Gastroesophageal sphincter (tissue), 3 donors: ENCODE measurements at regions not wholly inside any gene's neighbourhood (a gene's known extent, or its start where the extent isn't known, plus 50 kb on each side); places are given as distances from the start of the nearest gene placed in this dataset.

Experiments
- EP300 ChIP-seq: sonication (generic); formaldehyde crosslinking; IDR thresholded peaks from one replicate; pipeline ENCODE4 v1.6.1; 2017; ENCODE audit warnings: antibody characterized with exemption, mild to moderate bottlenecking
- POLR2A ChIP-seq, 2 donors: fragments of 450-650 bp; IDR thresholded peaks; one replicate each; pipeline ENCODE4 v1.6.1; 2017; ENCODE audit warnings: antibody characterized with exemption in 2 of 2, mild to moderate bottlenecking in 2 of 2, moderate library complexity in 1 of 2
- POLR2AphosphoS5 ChIP-seq: sonication (generic); formaldehyde crosslinking; IDR thresholded peaks from one replicate; pipeline ENCODE4 v1.6.1; 2017; ENCODE audit warnings: antibody characterized with exemption
- TF ChIP-seq, protein P1 (sequence below), 4 experiments: fragments of 200-600 bp in 2 of 4; fragments of 450-650 bp in 2 of 4; sonication (generic) in 1 of 4; IDR thresholded peaks; one replicate each; pipeline ENCODE4 v1.5.1; 2017 to 2019; ENCODE audit warnings: antibody characterized with exemption in 4 of 4, mild to moderate bottlenecking in 2 of 4, moderate library complexity in 2 of 4

DNA sequence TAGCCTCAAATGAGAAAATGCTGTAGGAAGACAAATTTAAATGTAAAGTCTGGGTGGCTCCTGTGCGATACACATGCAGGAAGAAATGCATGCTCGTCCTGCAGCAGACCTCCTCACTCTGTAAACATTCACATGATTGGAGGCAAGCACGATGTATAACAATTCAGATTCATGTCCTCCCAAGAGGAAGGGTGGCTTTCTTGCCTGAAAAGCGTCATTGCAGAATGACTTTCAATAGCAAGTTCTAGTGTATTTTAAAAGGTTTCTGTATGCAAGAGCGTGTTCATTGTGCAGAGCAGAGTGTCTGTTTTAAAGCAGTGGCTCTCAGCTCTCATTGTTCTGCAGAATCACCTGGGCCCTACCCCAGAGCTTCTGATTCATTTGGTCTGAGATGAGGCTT, 170.3 kb upstream of the CELF2 start:
- no peak for TF ChIP-seq EP300
- TF ChIP-seq, protein P1, sequence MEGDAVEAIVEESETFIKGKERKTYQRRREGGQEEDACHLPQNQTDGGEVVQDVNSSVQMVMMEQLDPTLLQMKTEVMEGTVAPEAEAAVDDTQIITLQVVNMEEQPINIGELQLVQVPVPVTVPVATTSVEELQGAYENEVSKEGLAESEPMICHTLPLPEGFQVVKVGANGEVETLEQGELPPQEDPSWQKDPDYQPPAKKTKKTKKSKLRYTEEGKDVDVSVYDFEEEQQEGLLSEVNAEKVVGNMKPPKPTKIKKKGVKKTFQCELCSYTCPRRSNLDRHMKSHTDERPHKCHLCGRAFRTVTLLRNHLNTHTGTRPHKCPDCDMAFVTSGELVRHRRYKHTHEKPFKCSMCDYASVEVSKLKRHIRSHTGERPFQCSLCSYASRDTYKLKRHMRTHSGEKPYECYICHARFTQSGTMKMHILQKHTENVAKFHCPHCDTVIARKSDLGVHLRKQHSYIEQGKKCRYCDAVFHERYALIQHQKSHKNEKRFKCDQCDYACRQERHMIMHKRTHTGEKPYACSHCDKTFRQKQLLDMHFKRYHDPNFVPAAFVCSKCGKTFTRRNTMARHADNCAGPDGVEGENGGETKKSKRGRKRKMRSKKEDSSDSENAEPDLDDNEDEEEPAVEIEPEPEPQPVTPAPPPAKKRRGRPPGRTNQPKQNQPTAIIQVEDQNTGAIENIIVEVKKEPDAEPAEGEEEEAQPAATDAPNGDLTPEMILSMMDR (IDR thresholded peaks at IDR 0.05) = no peak
- TF ChIP-seq POLR2AphosphoS5 = no peak
- no peak for TF ChIP-seq POLR2A (IDR thresholded peaks at IDR 0.05)
